Activated B cell treated with CpG ODN at 0.5 μM for 24 hours (primary cell): ENCODE measurements at regions not wholly inside any gene's neighbourhood (a gene's known extent, or its start where the extent isn't known, plus 50 kb on each side); places are given as distances from the start of the nearest gene placed in this dataset.

Source experiments
- ATAC-seq: fragments of 200-7000 bp; cut with Tn5 transposase; one replicate; pipeline ENCODE4 v1.10.0; 2021; ENCODE audit warnings: low read depth, mild to moderate bottlenecking, moderate library complexity
- CTCF ChIA-PET: fragments of 350-600 bp; sonication (Branson Sonifier 250); formaldehyde crosslinking; loops from one replicate; lab custom pipeline; 2021; ENCODE audit warnings: antibody characterized with exemption; lab: Charles Lee
- POLR2A ChIA-PET: fragments of 350-600 bp; sonication (Branson Sonifier 250); formaldehyde crosslinking; loops from one replicate; lab custom pipeline; 2021; ENCODE audit warnings: antibody characterized with exemption; lab: Charles Lee
- DNase-seq: peaks from one replicate; pipeline ENCODE4 v3.0.0; 2022
- H3K27ac Mint-ChIP-seq: one replicate; pipeline ENCODE4 v1.8.0; 2020; ENCODE audit warnings: mixed read lengths
- H3K27me3 Mint-ChIP-seq: one replicate; pipeline ENCODE4 v1.8.0; 2021; ENCODE audit warnings: mixed read lengths
- H3K36me3 Mint-ChIP-seq: one replicate; pipeline ENCODE4 v1.8.0; 2021; ENCODE audit warnings: low read depth, mixed read lengths
- H3K4me1 Mint-ChIP-seq: one replicate; pipeline ENCODE4 v1.8.0; 2021; ENCODE audit warnings: mixed read lengths
- H3K4me3 Mint-ChIP-seq: one replicate; pipeline ENCODE4 v1.8.0; 2020; ENCODE audit warnings: mild to moderate bottlenecking, mixed read lengths
- H3K9me3 Mint-ChIP-seq: one replicate; pipeline ENCODE4 v1.8.0; 2020; ENCODE audit warnings: mixed read lengths
- CTCF ChIP-seq: fragments of 200-600 bp; IDR thresholded peaks from one replicate; pipeline ENCODE4 v1.8.0; 2022; ENCODE audit warnings: antibody characterized with exemption, mild to moderate bottlenecking
- intact Hi-C: fragments of 100-400 bp; cut with micrococcal nuclease; formaldehyde crosslinking; loops from one replicate; pipeline ENCODE4 v1.15.1; 2024

- Mint-ChIP-seq H3K36me3 (peaks cover 47% of the 10 kb centered on the region), H3K4me1 (peaks cover 60% of the 10 kb centered on the region), H3K4me3 (peak overlapping the region; percentile 13), H3K9me3 (no peaks in the 10 kb centered on the region), H3K27me3 (no peaks in the 10 kb centered on the region), H3K27ac (peak overlapping the region; percentile 32)
- ATAC-seq (no peak), DNase-seq (no peak)
- ChIA-PET POLR2A (interaction anchor here (0.7 to 1.0 kb wide), 2 partner anchors 54 to 230 kb away, joined by 3 to 12 read pairs; no protein-coding TSS in a partner anchor), CTCF (interaction anchor here (2.1 kb wide), 1 partner anchor 123 kb away, joined by 5 read pairs; no protein-coding TSS in a partner anchor)
- TF ChIP-seq CTCF = no peak
- intact Hi-C loops = loop anchor here (2.0 kb wide), 2 partner anchors 99 to 787 kb away; partner anchors contain the start of gene BPNT1
Measured at GRCh38 chr1:219989766-219990165, 56.5 kb downstream of the EPRS1 start.

GRCh38 chr1:219988818-219989217, 57.5 kb downstream of the EPRS1 start:
- no peaks in the 10 kb centered on the region for H3K9me3 Mint-ChIP-seq
- intact Hi-C loops = loop anchor here (2.0 kb wide), 1 partner anchor 100 kb away; the partner anchor contains the start of gene BPNT1
- POLR2A ChIA-PET = interaction anchor here (1.0 kb wide), 1 partner anchor 55 kb away, joined by 3 read pairs; no protein-coding TSS in a partner anchor
- peaks cover 66% of the 10 kb centered on the region for H3K4me1 Mint-ChIP-seq
- CTCF ChIA-PET = interaction anchor here (0.8 kb wide), 1 partner anchor 307 kb away, joined by 3 read pairs; no protein-coding TSS in a partner anchor
- H3K27me3 Mint-ChIP-seq = no peaks in the 10 kb centered on the region
- DNase-seq (no peak), ATAC-seq (no peak)
- TF ChIP-seq CTCF = no peak
- peak overlapping the region; percentile 78 for H3K4me3 Mint-ChIP-seq
- peaks cover 47% of the 10 kb centered on the region for H3K36me3 Mint-ChIP-seq
- H3K27ac Mint-ChIP-seq = peak overlapping the region; percentile 95

- H3K4me3 Mint-ChIP-seq = peak overlapping the region; percentile 78
- H3K27me3 Mint-ChIP-seq = no peaks in the 10 kb centered on the region
- peaks cover 48% of the 10 kb centered on the region for H3K36me3 Mint-ChIP-seq
- peaks cover 67% of the 10 kb centered on the region for H3K4me1 Mint-ChIP-seq
- DNase-seq = no peak
- H3K9me3 Mint-ChIP-seq = no peaks in the 10 kb centered on the region
- peak; percentile 72 for ATAC-seq
- no peak for TF ChIP-seq CTCF
- peak overlapping the region; percentile 95 for H3K27ac Mint-ChIP-seq
- CTCF ChIA-PET = interaction anchor here (0.8 kb wide), 1 partner anchor 308 kb away, joined by 3 read pairs; no protein-coding TSS in a partner anchor
- intact Hi-C loops = loop anchor here (2.0 kb wide), 1 partner anchor 100 kb away; the partner anchor contains the start of gene BPNT1
- POLR2A ChIA-PET = interaction anchor here (0.6 kb wide), 1 partner anchor 17 kb away, joined by 3 read pairs; no protein-coding TSS in a partner anchor
Measured at GRCh38 chr1:219988387-219988786, 57.9 kb downstream of the EPRS1 start.

GRCh38 chr1:219987325-219987724, 59.0 kb upstream of the SLC30A10 start:
- DNase-seq = no peak
- Mint-ChIP-seq H3K27ac (peak overlapping the region; percentile 95), H3K27me3 (no peaks in the 10 kb centered on the region), H3K4me1 (peaks cover 67% of the 10 kb centered on the region), H3K36me3 (peaks cover 54% of the 10 kb centered on the region), H3K9me3 (no peaks in the 10 kb centered on the region), H3K4me3 (no peak overlapping the region)
- ChIA-PET CTCF (no interaction called here), POLR2A (no interaction called here)
- no peak for TF ChIP-seq CTCF
- intact Hi-C loops = no loop called here
- no peak for ATAC-seq

- no peak for TF ChIP-seq CTCF
- ATAC-seq = peak; percentile 28
- Mint-ChIP-seq H3K9me3 (no peaks in the 10 kb centered on the region), H3K36me3 (peaks cover 58% of the 10 kb centered on the region), H3K27ac (peak overlapping the region; percentile 73), H3K4me1 (peaks cover 55% of the 10 kb centered on the region), H3K4me3 (no peak overlapping the region), H3K27me3 (no peaks in the 10 kb centered on the region)
- DNase-seq = no peak
- POLR2A ChIA-PET = no interaction called here
- CTCF ChIA-PET = no interaction called here
- intact Hi-C loops = no loop called here
Measured at GRCh38 chr1:219985169-219985568, 56.8 kb upstream of the SLC30A10 start.
